HFF-Myc (cell line): ENCODE measurements at regions not wholly inside any gene's neighbourhood (a gene's known extent, or its start where the extent isn't known, plus 50 kb on each side); places are given as distances from the start of the nearest gene placed in this dataset.

Source experiments
- DNase-seq: peaks from one replicate; pipeline ENCODE4 v3.0.0-alpha.2; 2011; ENCODE audit warnings: low read depth; ENCODE audit errors: extremely low read depth
- H3K4me3 ChIP-seq: replicated peaks from 2 replicates; pipeline ENCODE4 v1.5.1; 2011; ENCODE audit warnings: low read depth, mild to moderate bottlenecking, control low read depth, low read length
- CTCF ChIP-seq: IDR thresholded peaks from 2 replicates; pipeline ENCODE4 v1.5.1; 2012; ENCODE audit warnings: mild to moderate bottlenecking, low read depth, low read length, control low read depth; ENCODE audit errors: missing control alignments

GRCh38 chr1:221137666-221138065, 258.4 kb downstream of the HLX start:
- DNase-seq = no peak
- TF ChIP-seq CTCF = no peak
- H3K4me3 ChIP-seq = no peak overlapping the region

GRCh38 chr1:221138516-221138915, 259.3 kb downstream of the HLX start:
- H3K4me3 ChIP-seq = no peak overlapping the region
- no peak for DNase-seq
- no peak for TF ChIP-seq CTCF

- no peak for DNase-seq
- no peak for TF ChIP-seq CTCF
- no peak overlapping the region for H3K4me3 ChIP-seq
Observed at GRCh38 chr1:221139991-221140390, 260.7 kb downstream of the HLX start.

- TF ChIP-seq CTCF = no peak
- no peak overlapping the region for H3K4me3 ChIP-seq
- DNase-seq = no peak
Observed at GRCh38 chr1:221141096-221141495, 261.9 kb downstream of the HLX start.

- DNase-seq = no peak
- H3K4me3 ChIP-seq = no peak overlapping the region
- TF ChIP-seq CTCF = no peak
Observed at GRCh38 chr1:221141606-221142285, 262.5 kb downstream of the HLX start.

GRCh38 chr1:221148660-221149059, 269.4 kb downstream of the HLX start:
- no peak overlapping the region for H3K4me3 ChIP-seq
- no peak for TF ChIP-seq CTCF
- no peak for DNase-seq

GRCh38 chr1:221149111-221149510, 269.9 kb downstream of the HLX start:
- DNase-seq = no peak
- H3K4me3 ChIP-seq = no peak overlapping the region
- TF ChIP-seq CTCF = no peak
